COR-L47 (cell line): ENCODE measurements at regions not wholly inside any gene's neighbourhood (a gene's known extent, or its start where the extent isn't known, plus 50 kb on each side); places are given as distances from the start of the nearest gene placed in this dataset.

Experiments used
- DNase-seq: peaks from one replicate; lab custom pipeline; 2025; lab: John Stamatoyannopoulos, UW

DNA sequence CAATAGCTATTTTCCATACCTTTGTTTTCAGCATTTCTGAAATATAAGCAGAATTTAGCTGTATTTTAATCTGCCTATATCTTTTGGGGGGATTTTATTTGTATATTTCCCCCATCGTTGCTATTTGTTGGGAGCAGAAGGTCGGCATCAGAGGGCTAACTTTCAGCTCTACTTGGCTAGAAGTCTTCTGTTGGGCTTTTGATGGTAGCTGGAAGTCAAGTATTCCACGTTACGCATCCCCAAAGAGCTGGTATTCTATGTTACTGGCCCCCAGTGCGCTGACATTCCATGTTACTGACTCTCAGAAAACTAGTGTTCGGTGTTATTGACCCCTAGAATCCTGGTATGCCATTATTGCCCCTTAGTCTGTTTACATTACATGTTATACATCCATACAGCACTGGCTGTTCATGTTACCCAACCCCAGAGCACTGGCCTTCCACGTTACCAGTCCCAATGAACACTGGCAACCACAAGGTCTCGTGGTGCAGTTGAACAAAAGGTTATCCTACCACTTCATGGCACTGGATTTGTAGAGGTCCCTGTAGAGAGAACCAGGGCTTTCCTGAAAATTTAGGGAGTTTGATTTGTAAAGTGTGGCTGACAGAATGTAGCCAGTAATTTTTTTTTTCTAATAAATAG, 278.1 kb upstream of the CD180 start:
- no peak for DNase-seq

DNA sequence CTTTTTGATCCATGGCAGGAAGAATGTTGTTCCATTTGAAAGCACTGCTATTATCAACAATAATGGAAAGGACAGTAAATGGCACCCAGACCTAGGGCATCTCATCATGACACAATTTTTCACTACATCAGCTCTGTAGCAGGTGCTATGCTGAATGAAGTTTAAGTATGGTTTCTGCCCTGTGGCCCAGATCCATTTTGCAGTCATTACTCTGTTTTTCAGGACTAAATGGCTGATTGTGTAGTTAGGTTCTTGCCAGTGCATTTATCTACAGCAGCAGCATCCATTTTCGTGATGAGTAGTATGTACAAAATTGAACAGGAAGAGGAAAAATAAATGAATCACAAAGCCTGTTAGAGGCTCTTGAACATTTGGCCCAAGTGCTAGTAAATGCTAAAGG, 270.5 kb upstream of the CD180 start:
- no peak for DNase-seq

DNA sequence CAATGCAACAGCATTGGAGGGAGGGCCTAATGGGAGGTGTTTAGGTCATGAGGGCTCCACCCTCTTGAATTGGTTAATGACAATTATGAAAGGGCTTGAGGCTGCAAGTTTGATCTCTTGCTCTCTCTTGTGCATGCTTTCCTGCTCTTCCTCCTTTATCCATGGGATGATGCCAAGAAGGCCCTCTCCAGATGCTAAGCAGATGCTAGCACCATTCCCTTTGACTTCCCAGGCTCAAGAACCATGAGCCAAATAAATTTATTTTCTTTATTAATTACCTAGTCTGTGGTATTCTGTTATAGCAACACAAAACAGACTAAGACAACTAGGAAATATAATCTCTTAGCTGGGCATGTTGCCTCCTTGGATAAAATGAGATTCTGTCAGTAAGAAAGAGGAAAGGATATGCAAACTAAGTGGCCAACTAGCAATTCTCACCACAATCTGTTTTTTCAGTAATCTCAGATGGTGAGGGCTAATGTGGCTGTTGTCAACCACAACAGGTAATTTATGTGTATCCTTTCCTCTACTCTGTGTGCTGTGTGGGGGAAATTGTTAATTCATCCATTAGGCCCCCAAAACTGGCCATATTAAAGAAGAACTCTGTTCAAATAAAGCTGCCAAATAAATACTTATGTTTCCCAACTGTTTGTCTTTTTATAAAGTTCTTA, 269.1 kb upstream of the CD180 start:
- DNase-seq: no peak

DNA sequence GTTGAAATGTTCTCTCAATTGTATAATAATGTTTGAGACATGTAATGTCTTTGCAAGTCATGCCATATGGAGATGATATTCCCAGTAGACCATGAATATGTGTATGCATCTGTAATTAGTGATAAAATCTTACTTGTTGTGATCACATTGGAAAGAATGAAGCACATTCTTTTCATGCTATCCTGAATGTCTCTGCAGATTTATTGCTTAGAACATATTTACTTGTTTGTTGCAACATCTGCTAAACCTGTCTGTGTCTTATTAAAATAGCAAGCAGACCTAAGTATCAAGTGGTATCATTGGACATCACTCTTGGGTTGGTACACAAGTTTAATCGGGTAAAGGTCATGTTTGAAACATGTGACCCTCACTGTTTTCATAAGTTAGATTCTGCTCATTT, 265.5 kb upstream of the CD180 start:
- DNase-seq: no peak

DNA sequence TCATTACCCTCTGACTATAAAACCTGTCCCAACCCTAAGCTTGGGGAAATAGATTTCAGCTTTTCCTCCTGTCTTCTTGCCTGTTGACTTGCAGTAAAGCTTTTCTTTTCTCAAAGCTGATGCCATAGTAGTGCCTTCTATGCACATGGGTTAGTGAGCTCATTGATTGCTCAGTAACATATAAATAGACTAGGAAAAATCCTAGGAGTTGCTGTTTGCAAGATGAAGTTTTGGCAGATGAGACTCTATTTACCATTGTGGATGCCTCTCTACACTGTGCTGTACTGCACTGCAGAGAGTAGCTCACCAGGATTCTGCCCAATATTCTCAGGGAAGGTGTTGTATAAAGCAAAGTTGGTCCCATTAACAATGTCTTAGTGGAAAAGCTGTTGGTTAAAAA, 262.7 kb upstream of the CD180 start:
- DNase-seq: no peak

DNA sequence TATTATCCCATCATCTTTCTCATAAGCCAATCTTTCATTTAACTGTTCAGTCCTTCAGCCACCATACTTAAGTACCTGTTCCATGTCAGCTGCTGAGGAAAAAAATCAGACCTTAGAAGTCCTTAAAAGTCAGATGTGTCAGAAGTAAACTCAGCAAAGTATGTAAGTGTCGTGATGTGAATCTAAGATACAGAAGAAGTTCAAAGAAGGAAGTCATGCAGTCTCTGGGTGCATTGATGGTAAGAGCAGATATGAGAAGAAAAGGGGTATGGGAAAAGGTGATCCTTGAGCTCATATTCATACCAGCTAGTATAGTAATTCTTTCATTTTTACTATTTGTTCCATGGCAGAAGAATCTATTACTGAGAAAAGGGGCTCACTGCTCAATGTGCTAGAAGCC, 259.4 kb upstream of the CD180 start:
- DNase-seq: no peak

DNA sequence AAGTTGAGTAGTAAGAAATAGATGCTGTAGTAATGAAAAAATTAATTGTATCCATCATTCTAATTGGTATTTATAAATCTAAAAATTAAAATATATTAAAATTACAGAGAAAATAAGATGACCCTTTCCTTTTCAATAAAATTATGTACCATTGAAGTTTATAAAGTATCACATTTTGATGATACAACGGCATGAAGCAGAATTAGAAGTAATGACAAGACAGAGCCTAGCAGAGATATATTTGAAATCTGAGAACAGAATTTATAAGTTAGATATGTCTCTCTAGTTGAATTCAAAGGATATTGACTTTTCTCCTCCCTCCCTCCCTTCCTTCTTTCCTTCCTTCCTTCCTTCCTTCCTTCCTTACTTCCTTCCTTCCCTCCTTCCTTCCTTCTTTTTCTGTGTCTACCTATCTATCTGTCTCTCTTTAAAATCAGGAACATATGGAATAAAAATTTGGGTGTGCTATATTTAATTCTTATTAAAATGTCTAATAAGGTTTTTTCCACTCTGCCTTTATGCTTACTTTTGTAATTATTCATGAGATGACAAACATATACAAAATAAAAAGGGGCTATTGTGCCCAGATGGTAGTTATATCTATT, 258.5 kb upstream of the CD180 start:
- DNase-seq: no peak

DNA sequence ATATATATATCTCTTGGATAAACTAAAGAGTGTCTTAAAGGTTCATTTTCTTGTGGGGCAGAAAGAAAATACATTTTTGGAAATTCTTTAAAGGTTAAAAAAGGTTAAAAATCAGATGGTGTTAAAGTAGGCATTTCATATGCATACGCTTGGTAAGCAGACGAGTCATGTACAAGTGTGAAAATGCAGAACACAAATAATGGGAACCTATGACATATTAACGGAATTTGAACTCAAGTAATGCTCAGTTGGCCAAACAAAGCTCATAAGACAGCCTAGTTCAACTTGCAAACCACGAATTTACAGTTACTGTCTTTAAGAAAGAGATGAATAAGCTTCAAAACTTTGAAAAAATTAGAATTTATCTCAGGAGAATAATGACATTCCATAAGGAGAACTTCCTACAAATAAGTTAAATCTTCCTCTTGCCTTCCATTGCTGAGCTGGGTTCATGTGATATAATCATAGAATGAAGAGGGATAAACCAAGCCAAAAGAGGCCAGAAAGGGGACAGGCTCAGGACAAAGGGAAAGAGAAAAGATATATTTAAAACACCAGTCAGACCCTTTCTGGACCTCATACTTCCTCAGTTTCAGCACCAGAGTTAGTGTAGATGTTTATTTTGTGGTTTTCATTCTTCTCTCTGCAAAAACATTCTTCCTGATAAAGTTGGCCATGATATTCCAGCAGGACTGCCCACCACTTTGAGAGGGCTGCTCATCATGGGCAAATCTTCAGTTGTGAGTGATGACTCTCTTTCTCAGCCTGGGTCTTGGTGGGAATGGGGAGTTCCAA, 256.7 kb upstream of the CD180 start:
- no peak for DNase-seq

DNA sequence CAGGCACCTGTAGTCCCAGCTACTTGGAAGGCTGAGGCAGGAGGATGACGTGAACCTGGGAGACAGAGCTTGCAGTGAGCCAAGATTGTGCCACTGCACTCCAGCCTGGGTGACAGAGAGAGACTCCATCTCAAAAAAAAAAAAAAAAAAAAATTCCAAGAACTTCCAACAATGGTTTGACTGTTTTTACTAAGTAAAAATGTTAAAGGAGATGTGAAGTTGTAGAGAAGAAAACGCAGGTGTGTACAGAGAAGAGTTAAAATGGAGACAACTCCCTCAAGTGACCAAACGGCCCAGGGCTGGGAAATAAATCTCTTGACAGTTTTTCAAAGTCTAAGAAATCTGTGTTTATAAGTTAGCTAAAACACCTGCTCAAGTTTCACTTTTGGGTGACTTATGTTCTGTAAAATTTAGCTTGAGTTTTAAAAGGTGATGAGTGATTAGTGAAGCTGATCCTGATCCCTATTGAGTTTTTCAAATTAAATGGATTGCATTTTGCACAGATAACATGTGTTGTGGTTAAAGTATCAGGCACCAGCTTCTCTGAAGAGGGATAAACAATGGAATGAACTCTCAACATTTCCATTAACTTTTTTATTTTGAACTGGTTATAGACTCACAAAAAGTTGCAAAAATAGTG, 255.2 kb upstream of the CD180 start:
- no peak for DNase-seq

DNA sequence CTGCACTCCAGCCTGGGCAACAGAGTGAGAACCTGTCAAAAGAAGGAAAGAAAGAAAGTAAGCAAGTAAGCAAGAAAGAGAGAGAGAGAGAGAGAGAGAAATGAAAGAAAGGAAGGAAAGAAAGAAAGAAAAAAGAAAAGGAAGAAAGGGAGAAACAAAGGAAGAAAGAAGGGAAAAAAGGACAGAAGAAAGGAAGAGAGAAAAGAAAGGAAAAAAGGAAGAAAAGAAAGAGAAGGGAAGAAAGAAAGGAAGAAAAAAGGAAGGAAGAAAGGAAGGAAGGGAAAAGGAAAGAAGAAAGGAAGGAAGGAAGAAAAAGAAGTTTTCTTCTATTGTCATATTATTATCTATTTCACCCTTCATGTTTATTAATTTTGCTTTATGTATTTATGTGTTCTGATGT, 251.1 kb upstream of the CD180 start:
- no peak for DNase-seq

DNA sequence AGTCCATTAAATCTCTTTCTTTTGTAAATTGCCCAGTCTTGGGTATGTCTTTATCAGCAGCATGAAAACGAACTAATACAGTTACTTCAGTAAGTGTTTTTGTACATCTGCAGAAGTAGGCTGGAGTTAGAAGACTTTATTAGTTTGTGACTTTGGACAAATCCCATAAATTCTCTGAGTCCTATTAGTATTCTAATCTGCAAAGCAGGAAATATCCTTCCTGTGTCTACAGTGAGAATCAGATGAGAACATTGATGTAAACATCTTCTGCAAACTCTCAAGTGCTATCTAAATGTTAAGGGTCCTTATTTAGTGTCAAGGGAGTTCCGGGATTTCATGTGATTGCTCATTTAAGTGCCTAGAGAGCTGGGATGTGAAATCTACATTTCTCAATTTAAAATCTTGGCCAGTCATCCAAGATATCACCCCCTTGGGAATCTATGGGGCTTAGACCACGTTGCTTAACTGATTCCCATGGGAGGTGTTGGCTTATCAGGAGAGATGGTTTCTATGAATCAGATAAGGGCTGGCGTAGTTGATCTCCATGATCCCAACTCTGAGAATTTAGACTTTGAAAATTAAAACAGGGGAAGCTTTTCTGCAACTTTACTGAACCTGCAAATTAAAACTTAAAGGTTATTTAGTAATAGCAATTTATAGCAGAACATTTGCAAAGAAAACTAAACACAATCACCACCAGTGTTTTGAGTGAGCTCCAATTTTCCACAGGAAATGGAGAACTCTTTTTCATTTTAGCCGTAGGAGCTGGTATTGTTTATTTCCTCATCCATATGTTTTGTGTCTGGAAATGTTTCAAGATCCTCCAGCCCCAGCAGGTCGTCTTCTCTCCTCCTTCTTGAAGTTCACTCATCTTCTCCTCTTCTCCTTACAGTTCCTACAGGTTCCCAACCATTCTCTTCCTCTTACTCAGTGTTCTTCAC, 241.6 kb upstream of the CD180 start:
- no peak for DNase-seq

DNA sequence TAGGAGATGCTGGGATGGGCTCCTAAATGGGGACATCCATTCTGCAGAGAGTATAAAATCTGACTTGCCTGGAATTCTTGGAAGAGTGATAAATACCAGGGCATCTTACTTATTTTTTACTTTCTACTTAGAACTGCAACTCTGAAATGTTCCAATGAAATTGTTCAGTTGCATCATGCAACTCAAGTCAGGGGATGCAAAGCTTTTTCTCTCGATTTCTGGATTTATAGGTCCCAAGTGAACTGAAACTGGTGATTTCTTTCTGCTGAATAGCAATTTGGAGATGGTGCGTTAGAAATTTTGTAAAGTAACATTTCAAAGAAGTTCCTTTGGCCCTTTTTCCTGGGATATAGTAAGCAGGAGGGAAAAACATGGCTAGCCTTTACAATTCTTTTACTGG, 238.4 kb upstream of the CD180 start:
- no peak for DNase-seq

DNA sequence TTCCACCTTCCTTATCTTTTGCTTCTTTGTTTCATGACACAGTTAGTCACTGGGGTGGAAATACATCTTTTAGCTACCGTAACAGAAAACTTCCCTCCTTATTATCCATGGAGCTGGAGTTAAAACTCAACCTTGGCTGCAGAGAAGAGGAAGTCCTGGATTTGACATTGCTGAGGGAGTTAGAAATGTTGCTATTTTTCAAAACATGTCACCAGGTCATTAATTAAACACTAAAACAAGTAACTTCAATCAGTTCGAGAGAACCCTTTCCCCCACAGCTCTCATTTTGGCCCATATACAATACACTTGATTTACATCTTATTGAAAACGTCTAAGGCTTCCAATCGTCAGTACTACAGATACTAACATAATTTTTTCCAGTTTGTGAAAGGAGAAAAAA, 237.9 kb upstream of the CD180 start:
- DNase-seq: no peak

DNA sequence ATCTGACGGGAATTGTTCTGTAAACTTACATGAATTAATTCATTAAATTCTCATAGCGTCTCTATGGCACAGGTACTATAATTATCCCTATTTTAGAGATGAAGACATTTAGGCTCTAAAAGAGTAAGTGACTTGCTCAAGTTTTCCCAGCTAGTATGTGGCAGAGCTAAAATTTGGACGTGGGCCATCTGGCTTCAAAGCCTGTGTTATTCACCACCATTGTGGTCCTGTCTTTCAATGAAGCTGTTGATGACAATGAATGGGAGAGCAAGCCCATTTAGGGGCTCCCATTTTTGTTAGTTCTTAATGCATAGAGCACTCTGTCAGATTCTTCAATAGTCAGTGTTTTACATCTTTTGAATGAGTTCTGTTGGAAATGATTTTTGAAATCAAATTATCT, 236.0 kb upstream of the CD180 start:
- no peak for DNase-seq

DNA sequence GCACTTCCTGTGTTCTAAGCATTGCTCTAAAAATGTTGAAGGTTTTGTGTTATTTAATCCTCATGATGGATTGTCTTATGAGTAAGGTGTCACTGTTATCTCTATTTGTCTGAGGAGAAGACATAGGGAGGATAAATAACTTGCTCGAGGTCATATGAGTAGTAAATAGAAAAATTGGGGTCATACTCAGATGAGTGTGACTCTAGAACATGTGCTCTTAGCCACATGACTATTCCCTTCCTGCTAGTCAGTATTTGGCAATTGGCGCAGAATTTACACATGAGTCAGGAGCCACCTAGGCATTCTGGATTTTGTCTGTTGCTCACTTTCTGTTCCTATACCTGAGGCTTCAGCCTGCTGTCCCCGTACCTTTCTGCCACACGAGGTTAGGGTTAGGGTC, 234.6 kb upstream of the CD180 start:
- DNase-seq: no peak

DNA sequence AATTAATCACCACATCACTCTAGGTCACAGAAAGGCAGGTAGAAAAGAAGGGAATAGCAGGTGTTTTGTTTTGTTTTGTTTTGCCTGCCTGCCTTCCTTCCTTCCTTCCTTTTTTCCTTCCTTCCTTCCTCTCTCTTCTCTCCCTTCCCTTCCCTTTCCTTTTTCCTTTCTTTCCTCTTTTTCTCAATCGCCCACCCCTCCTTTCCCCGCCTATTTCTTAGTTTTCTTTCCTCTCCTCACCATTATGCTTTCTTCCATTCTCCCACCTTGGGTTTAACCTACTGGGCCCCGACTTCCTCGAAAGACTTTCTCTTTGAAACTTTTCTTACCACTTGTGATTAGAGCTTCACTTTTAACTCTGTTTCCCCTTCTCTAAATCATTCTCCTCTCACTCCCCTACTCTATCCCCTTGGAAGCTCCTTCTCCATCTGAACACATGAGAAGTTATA, 231.3 kb upstream of the CD180 start:
- DNase-seq: no peak

DNA sequence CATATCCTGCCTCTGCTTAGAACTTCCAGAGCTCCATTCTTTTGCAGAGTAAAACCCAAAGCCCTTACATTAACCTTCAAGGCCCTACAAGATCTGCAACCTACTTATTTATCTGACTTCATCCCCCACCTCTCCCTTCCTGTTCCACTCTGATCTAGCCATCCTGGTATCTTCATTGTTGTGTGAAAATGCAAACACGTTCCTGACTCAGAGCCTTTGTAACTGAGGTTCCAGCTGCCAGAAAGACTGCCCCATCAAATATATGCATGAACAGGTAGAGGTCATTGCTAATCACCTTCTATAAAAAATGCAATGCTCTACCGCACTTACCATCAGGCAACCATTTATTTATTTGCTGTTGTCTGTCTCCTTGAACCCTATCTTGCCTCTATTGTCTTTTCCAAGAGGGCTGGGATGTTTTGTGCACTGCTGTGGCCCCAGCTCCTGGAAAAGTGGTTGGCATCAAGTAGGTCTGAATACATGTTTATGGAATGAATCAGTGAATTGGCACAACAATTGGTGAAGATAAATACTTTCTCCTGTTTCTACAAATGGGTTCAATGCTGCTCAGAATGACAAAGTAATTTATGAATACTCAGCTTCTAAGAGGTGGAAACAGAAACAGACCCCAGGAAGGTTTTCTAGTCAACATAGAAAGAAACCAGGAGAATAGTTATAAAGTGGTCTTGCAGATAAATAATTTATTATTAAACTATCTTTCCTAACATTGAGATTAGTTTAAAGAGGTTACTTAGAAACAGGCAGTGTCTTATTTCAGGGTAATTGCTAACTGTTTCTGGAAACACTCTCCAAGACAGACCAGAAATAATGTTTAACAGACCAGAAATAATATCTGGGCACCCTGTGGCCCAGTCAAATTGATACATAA, 230.6 kb upstream of the CD180 start:
- DNase-seq: no peak

DNA sequence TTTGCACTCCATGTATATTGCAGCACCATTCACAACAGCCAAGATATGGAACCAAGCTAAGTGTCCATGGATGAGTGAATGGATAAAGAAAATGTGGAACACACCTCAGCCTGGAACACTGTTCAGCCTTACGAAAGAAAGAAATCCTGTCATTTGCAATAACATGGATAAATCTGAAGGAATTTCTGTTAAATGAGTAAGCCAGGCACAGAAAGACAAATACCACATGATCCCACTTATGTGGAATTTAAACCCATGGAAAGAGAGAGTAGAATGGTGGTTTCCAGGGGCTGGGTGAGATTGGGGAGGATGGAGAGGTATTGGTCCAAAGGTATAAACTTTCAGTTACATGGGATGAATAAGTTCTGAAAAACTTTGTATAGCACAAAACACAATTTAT, 228.9 kb upstream of the CD180 start:
- no peak for DNase-seq

DNA sequence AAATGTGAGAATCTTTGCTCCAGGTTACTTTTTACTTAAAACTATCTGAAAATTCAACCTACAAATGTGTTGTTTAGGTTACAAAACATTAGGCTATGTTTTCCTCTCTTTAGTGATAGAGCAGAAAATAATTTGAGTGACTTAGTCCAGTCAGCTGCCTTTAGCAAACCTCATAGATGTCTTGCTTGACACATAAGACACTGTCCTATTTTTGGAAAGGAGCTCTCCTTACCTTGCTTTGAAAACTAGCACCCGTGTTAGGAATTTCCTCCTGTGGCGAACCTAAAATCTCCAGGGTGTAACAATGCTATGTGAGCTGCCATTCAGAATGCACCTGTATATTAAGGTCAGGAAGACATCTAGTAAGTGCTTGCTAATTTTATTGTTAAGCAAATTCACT, 221.2 kb upstream of the CD180 start:
- no peak for DNase-seq

DNA sequence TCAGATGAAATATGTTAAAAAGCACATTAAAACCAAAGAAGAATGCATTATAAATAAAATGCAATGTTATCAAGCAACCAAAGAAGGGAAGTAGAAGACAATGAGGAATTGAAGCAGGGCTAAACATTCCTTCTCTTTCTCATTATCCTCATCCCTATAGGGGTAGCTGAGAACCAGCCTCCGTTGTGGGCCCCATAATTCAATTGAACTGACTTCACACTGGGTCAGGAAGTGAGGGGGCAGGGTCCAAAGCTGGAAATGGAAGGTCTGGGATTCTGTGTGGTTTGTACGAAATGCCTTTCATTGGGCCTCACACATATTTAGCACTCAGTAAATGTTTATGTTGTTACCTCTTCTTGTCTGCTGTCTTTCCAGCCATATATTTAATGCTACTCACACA, 220.4 kb upstream of the CD180 start:
- DNase-seq: no peak
